GM06990 (cell line): ENCODE measurements at regions not wholly inside any gene's neighbourhood (a gene's known extent, or its start where the extent isn't known, plus 50 kb on each side); places are given as distances from the start of the nearest gene placed in this dataset.
"Not testable (repeated sequence)": the region's sequence is repeated elsewhere in the genome, so short reads cannot be mapped to it uniquely, and the experiment has no call there.

ENCODE experiments used
- DNase-seq: peaks from one replicate; pipeline ENCODE4 v3.0.0-alpha.2; 2011; ENCODE audit not compliant: insufficient read length; ENCODE audit errors: extremely low read depth
- H3K27me3 ChIP-seq: replicated peaks from 2 replicates; pipeline ENCODE4 v1.6.0; 2011; ENCODE audit warnings: low read length; ENCODE audit not compliant: control insufficient read depth, insufficient read depth
- H3K36me3 ChIP-seq: 2 replicates; pipeline ENCODE4 v1.5.1; 2011; ENCODE audit warnings: low read length; ENCODE audit not compliant: control insufficient read depth, insufficient read depth
- H3K4me3 ChIP-seq: replicated peaks from 2 replicates; pipeline ENCODE4 v1.5.1; 2011; ENCODE audit warnings: low read depth, mild to moderate bottlenecking, control low read depth, low read length
- CTCF ChIP-seq: IDR thresholded peaks from 2 replicates; pipeline ENCODE4 v1.5.1; 2011; ENCODE audit warnings: low read length, control low read depth, mild to moderate bottlenecking, inconsistent platforms; ENCODE audit not compliant: insufficient read depth, poor library complexity, severe bottlenecking

GRCh38 chr13:84088996-84089395 is 206.7 kb upstream of the SLITRK1 start:
- Histone ChIP-seq H3K27me3 (no peaks in the 10 kb centered on the region), H3K36me3 (no peaks in the 10 kb centered on the region), H3K4me3 (no peak overlapping the region)
- TF ChIP-seq CTCF: no peak
- DNase-seq: no peak

- no peaks in the 10 kb centered on the region for H3K36me3 ChIP-seq
- DNase-seq: no peak
- no peak for TF ChIP-seq CTCF
- H3K4me3 ChIP-seq: no peak overlapping the region
- no peaks in the 10 kb centered on the region for H3K27me3 ChIP-seq
These were observed 204.5 kb upstream of the SLITRK1 start for GRCh38 chr13:84086847-84087162.

GRCh38 chr13:84086098-84086846 is 204.0 kb upstream of the SLITRK1 start:
- not testable (repeated sequence) for H3K4me3 ChIP-seq, DNase-seq, H3K27me3 ChIP-seq, H3K36me3 ChIP-seq

- H3K36me3 ChIP-seq: no peaks in the 10 kb centered on the region
- no peak for TF ChIP-seq CTCF
These were observed 200.2 kb upstream of the SLITRK1 start for GRCh38 chr13:84082462-84082861.

GRCh38 chr13:84080748-84081530 is 198.7 kb upstream of the SLITRK1 start:
- no peak for DNase-seq
- TF ChIP-seq CTCF: no peak
- Histone ChIP-seq H3K36me3 (no peaks in the 10 kb centered on the region), H3K27me3 (no peaks in the 10 kb centered on the region), H3K4me3 (no peak overlapping the region)

More at GRCh38 chr13:84082462-84082861, 200.2 kb upstream of the SLITRK1 start:
- DNase-seq: no peak
- H3K4me3 ChIP-seq: no peak overlapping the region
- H3K27me3 ChIP-seq: no peaks in the 10 kb centered on the region

- H3K4me3 ChIP-seq: no peak overlapping the region
- DNase-seq: no peak
- no peak for TF ChIP-seq CTCF
- H3K36me3 ChIP-seq: no peaks in the 10 kb centered on the region
- H3K27me3 ChIP-seq: no peaks in the 10 kb centered on the region
These were observed 195.0 kb upstream of the SLITRK1 start for GRCh38 chr13:84077271-84077670.
